MM.1S (cell line): ENCODE measurements at regions not wholly inside any gene's neighbourhood (a gene's known extent, or its start where the extent isn't known, plus 50 kb on each side); places are given as distances from the start of the nearest gene placed in this dataset.

ENCODE experiments used
- EZH2 ChIP-seq: fragments of 300-600 bp; sonication (generic); optimal IDR thresholded peaks from 2 replicates; pipeline ENCODE3; 2017; ENCODE audit warnings: low read depth, mild to moderate bottlenecking, antibody characterized with exemption, low read length, mixed read lengths
- EZH2phosphoT487 ChIP-seq: fragments of 300-600 bp; sonication (generic); IDR thresholded peaks from 2 replicates; pipeline ENCODE4 v1.6.1; 2018; ENCODE audit warnings: antibody characterized with exemption, low read length
- TF ChIP-seq, protein P1 (sequence below): fragments of 300-600 bp; sonication (generic); IDR thresholded peaks from 2 replicates; pipeline ENCODE4 v1.5.1; 2016; ENCODE audit warnings: antibody characterized with exemption, low read length, mixed read lengths

DNA sequence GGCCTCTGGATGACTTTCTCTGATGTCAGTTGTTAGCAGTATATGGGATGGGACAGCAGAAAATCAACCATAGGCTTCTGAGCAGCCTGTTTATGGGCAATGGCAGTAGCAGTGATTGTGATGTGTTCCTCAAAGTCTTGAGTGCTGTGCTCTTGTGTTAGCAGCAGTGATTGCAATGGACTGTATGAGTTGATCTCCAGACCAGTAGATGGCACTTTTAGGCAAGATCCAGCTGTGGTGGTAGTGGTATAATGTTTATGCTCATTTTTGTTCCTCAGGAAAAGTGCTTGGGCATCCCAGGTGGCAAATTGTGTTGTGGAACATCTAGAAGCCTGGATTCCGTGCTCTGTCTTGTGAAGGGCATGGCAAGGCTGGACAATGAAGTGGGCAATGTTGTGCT lies 181.6 kb upstream of the SYNCRIP start:
- TF ChIP-seq EZH2phosphoT487 (no peak), EZH2 (no peak)
- TF ChIP-seq, protein P1, sequence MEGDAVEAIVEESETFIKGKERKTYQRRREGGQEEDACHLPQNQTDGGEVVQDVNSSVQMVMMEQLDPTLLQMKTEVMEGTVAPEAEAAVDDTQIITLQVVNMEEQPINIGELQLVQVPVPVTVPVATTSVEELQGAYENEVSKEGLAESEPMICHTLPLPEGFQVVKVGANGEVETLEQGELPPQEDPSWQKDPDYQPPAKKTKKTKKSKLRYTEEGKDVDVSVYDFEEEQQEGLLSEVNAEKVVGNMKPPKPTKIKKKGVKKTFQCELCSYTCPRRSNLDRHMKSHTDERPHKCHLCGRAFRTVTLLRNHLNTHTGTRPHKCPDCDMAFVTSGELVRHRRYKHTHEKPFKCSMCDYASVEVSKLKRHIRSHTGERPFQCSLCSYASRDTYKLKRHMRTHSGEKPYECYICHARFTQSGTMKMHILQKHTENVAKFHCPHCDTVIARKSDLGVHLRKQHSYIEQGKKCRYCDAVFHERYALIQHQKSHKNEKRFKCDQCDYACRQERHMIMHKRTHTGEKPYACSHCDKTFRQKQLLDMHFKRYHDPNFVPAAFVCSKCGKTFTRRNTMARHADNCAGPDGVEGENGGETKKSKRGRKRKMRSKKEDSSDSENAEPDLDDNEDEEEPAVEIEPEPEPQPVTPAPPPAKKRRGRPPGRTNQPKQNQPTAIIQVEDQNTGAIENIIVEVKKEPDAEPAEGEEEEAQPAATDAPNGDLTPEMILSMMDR = no peak
